ENCODE measurements at regions not wholly inside any gene's neighbourhood (a gene's known extent, or its start where the extent isn't known, plus 50 kb on each side); places are given as distances from the start of the nearest gene placed in this dataset.

DNA sequence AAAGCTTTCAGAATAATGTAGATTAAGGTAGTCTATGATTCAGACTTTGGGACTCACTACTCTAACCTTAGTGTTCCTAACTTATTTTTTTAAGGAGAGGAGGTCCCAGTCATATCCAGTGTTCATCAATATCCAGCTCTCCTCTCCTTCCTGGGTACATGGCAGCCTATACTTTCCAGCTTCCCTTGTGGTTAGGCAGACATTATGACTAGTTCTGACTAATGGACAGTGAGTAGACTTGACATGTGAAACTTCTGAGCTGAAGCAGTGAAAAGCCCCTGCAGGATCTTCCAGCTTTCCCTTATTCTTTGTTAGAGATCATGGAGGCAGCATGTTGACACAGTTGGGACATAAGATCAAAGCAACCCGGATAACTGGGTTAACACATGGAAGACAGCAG, 144.2 kb downstream of the PTPRU start:
- DNase-seq, result no peak

- DNase-seq, result no peak
Observed at GRCh38 chr1:29379443-29380073, 143.2 kb downstream of the PTPRU start.

Measured in NCI-H510A treated with DMSO at 0.1 percent for 48 hours (cell line).